HT-29 (cell line): ENCODE measurements at regions not wholly inside any gene's neighbourhood (a gene's known extent, or its start where the extent isn't known, plus 50 kb on each side); places are given as distances from the start of the nearest gene placed in this dataset.
"Not testable (repeated sequence)": the region's sequence is repeated elsewhere in the genome, so short reads cannot be mapped to it uniquely, and the experiment has no call there.

Source experiments
- DNase-seq: peaks from one replicate; pipeline ENCODE4 v3.0.0-alpha.2; 2015; ENCODE audit warnings: low spot score

DNA sequence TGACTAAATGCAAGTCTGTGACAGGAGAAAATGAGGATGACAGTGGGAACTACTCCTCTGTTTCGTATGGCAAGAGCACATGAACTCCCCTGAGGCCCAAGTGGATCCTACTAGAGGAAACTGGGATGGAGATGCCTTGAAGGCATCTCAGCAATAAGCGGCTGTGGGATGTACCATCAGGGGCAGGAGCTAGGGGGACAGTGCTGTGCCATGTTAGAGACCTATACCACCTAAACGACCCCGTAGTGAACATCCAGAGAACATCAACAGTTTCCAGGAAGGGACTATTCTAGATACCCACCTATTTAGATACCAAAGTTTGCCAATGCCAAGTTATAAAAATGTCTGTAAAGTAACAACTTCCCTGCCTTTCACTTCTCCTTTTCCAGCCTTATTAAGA is 860.8 kb upstream of the ACVR2A start:
- no peak for DNase-seq

DNA sequence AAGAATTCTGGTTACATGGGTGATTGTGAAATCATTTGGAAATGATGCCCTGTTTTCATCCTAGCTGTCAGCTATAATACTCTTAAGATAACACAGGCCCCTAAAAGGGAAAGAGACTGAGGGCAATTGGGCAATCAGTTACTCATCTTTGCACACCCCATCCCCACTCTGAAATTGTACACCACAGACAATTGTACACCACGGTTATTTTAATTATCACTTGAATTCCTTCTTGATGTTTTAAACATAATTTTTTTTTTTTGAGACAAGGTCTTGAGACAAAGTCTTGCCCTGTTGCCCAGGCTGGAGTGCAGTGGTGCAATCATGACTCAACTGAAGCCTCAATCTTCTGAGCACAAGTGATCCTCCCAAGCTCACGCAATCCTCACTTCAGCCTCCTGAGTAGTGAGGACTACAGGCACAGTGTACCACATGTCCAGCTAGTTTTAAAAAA is 862.4 kb upstream of the ACVR2A start:
- no peak for DNase-seq

DNA sequence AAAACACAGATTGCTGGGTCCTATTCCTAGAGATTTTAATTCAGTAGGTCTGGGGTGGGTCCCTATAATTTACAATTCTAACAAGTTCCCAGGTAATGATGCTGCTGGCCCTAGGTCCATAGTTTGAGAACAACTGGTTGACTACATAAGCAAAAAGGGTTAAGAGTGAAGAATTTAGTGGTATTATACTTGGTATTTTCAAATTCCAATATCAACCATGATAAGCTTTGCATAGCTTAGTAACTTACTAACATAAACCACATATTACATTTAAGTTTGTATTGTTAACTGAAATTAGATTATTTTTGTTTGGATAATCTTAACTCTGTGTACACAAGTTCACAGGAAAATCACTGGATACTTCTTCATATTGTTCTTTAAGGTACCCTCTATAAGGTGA is 862.9 kb upstream of the ACVR2A start:
- no peak for DNase-seq

DNA sequence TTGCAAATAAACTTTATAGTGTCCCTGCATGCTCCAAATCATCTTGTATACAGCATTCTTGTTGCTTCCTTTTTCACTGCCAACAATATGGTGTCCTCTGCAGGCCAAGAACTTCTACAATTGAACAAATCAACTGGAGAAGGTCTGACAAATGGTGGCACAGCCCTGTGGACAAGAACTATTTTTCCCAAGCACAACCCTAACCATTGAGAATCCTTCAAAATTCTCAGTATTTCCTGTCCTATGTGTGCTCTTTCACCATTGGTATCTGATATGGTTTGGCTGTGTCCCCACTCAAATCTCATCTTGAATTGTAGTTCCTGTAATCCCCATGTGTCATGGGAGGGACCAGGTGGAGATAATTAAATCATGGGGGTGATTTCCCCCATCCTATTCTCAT is 865.1 kb upstream of the ACVR2A start:
- DNase-seq: no peak

DNA sequence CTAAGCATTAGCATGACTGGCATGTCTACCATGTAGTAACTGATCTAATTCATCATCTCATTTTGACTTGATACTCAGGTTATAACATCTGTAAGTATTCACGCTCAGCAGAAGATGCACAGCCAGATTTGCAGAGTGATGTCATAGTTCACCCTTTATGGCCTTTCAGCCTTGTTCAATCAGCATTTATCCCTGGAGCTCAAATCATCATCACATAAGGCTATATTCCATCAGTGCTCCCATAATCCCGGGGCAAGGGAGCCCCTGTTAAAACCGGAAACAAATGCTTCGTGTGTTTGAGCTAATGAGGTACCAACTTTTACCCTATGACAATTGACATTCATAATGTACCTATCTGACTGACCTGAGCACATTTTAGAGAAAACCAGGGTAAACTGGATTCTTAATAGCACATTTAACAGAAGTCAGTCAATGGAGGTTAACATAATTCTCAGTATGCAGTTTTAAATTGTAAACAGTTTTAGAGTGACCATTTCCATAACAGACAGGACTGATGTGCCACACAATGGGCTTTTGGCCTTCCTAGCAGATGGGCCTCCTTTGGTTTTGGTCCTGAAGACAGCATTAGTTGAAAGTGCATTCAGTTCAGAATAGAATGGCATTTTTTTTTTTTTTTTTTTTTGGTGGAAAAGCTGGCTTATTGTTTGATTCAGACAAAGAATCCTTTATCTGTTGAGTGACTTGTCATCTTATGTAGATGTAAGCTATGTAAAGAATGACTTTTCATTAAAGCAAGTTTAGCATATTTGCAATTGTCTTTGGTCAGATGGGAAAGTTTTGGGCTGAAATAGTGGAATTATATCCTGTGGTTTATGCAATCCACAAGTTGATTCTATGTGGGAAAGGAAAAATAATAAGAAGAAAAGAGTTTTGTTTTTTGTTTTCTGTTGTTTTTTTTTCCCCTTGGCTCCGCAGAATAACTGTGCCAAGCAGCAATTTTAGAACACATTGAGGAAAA is 866.0 kb upstream of the ACVR2A start:
- DNase-seq: no peak

DNA sequence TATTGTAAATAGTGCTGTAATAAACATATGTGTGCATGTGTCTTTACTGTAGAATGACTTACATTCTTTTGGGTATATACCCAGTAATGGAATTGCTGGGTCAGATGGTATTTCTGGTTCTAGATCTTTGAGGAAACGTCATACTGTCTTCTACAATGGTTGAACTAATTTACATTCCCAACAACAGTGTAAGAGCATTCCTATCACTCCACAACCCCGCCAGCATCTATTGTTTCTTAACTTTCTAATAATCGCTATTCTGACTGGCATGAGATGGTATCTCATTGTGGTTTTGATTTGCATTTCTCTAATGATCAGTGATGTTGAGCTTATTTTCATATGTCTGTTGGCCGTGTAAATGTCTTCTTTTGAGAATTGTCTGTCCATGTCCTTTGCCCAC is 873.8 kb upstream of the ACVR2A start:
- not testable (repeated sequence) for DNase-seq

DNA sequence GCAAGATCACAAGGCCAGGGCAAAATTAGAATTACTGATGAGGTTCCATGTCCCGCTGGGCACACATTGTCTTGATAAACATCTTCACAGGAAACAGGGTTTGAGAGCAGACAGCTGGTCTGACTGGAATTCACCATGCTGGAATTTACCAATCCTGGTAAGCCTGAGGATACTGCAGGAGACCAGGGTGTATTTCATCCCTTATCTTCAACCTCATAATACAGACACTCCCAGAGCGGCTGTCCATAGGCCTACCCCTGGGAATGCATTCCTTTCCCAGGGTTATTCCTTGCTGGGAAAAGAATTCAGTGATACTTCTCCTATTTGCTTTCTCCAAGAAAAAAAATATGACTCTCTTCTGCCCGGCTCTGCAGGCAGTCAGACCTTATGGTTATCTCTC is 875.1 kb upstream of the ACVR2A start:
- not testable (repeated sequence) for DNase-seq

DNA sequence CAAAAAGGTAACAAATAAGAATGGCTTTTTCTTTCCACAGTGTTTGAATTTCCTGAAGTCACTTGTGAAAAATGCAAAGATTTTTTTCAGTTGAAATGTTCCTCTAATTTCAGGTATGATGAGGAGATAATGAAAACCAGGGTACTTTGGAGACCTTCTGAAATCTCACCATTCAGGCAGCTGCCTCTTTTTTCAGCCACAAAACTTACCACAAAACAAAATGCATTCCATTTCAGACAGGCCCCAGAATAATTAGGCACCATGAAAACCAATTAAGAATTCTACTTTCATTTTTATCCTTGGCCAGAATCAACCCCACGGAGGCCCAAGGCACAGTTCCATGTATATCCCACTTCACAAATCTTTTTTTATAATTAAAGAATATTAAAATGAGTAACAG is 880.3 kb upstream of the ACVR2A start:
- no peak for DNase-seq

DNA sequence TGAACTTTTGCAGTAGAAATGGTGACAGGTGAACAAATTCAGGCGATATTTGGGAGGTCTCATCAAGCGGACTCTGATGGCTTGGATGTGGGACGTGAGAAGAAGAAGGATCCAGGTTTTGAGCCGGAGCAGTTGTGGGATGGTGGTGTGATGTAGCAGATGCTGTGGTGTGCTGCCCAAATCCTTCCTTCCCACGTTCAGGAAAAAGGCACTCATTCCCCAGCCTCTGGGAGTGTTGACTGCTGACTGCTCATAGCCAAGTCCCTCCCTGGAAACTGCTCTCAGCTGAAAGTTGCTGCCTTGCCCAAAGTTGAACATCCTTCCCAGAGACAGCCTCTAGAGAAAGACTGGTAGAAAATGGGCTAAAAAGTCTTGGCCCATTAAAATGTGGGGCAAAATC is 890.3 kb upstream of the ACVR2A start:
- no peak for DNase-seq

DNA sequence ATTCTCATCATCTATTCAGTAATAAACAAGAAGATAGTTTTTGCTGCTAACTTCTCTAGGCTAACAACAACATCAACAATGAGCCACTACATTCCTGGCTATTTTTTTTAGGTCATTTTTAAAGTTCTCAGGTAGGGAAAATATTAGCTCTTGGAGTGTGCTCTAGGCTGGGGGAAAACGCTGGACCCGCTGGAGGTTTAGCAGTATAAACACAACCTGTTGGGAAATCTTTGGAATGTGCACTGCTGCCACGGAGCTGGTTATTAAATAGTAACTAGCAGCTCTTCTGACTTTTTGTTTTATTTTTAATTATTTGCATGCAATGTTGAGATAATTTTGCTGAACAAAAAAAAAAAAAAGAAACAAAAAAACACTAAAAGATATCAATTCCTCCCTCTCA is 892.1 kb upstream of the ACVR2A start:
- no peak for DNase-seq

DNA sequence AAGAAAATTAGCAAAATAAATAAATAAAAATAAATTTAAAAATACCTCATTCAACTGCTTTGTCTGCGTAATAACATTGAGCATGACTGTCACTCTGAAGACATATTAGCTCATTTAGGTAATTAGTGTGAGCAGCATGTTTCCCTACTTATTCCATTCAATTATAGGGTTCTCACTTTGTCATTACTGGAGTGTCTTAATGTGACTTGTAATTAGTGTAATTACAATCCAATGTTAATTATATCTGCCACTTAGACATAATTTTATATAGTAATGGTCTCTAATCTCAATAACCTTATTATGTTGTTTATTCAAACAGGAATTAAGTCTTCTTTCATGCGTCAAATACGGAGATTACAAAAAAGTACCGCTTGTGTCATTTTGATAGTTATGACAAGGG is 893.9 kb upstream of the ACVR2A start:
- no peak for DNase-seq

DNA sequence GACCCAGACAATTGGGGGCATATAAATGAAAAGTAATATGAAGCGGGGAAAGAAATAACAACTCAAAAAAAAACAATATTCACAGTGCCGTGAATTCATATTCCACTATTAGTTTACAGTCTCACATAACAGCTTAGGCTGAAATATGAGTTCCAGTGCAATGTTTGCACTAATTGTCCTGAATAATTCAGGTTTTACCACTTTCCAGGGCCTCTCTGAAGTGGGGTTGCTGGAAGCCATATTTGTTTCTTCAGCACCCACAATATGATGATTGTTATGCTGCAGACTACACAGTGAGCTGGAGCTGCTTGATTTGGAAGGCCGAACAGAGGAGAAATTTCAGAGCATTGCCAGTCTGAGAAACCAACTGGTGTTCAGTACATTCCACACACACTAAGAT is 894.5 kb upstream of the ACVR2A start:
- no peak for DNase-seq

DNA sequence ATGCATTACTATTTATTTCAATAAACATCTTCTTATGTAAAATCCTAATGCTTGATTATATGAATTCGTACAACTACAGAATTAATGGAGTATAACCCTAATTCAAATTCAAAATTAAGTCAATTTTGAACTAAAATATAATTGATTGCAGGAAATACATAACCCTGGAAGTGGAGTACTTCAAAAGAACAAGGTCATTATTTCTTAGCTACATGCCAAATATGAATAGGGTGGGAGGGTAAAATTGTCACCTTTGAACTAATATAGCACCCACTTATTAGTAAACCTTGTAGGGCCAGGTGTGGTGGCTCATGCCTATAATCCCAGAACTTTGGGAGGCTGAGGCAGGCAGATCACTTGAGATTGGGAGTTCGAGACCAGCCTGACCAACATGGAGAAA is 895.4 kb upstream of the ACVR2A start:
- no peak for DNase-seq

DNA sequence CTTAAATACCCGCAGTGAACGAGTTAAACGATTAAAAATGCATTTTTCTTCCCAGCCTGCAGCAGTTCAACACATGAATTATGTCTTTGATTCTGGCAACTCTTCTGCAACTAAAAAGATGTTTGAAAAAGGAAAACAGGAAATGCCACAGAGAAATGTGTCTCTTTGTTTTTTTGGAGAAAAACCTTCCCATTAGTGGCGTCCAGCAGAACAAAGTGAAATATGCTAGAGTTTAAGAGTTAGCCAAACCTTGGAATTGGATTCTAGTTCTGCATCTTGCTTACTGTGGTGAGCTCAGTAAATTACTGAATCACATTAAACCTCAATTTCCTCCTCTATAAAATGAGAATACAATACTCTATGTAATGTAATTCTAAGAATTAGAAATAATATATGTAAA is 900.2 kb upstream of the ACVR2A start:
- DNase-seq: no peak

DNA sequence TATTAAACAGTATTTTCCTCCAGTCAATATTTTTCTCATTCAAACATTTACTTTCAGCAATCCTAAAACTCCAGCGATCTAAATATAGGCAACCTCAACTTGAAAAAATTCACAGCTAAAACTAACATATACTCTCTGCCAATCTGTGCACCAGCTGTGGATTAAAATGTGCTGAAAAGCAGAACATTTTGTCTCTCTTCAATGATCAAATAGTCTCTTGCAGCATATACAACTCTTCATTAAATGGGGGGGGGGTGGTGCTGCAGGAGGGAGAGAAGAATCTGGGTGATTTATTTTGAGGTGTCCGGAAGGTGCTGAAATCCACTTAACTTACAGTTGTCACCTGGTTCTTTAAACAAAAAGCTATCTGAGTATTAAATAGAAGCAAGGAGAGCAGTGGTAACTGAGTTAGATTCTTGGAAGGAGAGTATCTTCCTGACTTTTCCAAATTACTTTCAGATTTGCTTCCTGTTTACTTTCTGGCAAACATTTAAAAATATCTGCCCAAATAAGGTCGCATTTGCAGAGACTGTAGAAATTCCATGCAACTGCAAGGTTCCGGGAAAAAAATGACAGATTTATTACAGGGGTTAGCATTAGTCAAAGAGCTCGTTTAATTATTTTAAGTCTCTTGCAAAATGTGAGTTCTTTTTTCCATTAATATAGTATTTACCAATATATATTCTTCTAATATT is 904.7 kb upstream of the ACVR2A start:
- no peak for DNase-seq

DNA sequence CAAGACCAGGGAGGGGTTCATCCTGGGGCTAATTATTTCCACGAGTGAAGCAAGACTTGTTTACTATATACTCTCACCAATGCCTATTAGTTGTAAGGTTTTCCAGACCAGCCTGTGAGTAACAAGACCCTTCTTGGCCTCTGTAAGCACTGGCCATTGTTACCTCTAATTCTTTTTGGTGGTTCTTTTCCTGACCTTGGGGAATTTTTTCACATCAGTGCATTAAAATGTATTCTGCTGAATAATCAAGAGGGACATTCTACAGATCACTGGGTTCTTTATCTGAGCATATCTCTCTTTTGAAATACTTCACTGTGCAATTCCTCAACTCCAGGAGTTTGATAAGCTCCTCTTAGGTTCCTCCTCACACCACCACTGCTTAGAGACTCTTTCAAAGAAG is 909.9 kb upstream of the ACVR2A start:
- DNase-seq: no peak

DNA sequence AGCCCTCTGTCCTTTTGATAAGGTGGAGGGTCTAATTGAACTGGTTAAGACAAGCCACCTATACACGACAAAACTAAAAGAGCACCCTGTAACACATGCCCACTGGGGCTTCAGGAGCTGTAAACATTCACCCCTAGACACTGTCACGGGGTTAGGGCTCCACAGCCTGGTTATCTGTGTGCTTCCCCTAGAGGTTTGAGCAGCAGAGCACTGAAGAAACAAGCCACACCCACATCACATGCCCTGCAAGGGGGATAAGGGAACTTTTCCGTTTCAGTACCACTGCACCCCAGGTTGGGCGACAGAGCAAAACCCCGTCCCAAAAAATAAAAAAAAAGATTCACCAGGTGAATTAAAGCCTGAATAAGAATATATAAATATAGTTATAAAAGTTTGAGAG is 913.7 kb upstream of the ACVR2A start:
- no peak for DNase-seq

DNA sequence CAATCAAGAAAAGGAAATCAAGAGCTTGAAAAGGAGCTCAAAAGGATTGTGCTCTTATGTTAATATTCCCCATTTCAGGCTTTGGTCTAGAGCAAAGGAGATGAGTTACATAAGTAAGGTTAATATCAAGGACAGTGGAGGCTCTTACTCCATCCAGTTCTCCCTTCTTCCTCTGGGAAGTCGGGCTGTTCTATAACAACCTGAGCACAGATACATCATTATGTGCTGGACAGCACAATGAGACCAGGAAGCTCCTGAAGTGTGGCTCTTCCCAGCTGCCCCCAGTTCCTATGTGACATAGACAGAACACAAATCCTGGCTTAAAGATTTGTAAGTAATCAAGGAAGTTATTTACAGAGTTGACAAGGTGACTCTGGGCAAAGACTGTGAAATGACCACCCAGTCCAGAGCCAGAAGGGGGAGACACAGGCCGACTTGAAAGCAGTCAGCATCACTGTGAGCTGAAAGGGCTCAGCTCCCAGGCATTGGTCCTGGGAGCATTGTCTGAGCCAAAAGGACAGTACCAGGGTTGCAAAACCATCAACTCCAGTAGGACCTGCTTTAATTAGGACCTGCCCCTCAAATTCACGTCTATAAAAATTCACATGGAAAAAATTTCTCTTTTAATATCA is 917.6 kb upstream of the ACVR2A start:
- DNase-seq: peak; percentile 84

DNA sequence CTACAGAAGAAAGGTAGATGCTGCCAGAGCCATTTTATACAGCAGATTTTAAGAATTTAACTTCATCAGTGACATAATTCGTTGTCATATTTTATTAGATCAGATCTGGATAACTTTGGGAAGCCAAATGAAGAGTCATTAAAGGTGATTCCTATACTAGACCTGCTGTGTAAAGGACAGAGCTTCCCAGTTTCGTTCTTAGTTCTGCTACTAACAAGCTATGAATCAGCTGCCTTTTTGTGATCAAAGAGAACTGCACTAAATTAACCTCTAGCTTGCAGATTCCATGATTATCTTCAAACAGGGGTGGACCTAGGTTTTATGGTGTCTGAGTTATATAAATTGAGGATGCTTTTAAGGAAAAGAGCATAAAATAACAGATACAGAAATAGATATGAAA is 926.5 kb upstream of the ACVR2A start:
- DNase-seq: no peak

DNA sequence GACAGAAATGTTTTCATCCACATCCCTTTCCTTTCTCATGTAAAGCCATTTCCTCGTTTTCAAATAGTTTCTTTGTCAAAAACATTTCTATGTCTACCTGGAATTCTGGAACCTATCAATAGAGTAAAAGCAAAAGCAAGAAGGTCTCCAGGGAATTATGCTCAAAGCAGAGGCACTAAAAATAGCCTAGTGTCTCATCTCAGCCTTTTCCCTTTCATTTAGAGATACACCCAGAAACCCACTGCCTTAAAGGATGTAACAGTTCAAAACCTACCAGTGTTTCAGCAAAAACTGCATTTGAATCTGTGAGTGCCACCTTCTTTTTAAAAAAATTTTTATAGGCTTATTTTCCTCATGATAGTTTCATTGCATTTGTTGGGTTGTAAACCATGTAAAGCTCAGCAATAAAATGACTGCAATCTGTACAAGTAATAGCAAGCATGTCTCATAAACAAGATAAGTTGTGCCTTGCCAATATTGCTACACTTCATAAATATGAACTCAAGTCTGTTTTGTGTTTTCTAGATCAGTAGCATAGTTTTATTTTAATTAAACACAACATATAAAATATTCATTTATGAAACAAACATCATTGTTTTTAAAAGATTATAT is 927.3 kb upstream of the ACVR2A start:
- no peak for DNase-seq

DNA sequence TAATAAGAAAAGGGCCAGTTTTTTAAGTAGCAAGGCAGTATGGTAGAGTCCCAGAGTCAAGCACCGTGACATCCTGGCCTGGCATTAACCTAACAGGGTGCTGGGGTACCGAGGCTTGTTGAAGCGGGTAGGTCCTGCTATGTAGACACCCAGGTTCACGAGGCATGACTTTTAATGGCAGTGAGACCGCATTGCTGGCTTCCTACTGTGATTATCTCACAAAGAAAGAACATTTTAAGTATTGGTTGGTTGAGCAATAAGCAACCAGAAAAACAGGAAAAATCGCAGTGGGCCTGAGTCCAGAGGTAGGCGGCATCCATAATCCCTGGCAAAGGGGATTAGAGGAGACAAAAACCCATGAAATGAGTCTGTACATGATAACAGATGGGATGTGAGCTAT is 927.9 kb upstream of the ACVR2A start:
- no peak for DNase-seq

DNA sequence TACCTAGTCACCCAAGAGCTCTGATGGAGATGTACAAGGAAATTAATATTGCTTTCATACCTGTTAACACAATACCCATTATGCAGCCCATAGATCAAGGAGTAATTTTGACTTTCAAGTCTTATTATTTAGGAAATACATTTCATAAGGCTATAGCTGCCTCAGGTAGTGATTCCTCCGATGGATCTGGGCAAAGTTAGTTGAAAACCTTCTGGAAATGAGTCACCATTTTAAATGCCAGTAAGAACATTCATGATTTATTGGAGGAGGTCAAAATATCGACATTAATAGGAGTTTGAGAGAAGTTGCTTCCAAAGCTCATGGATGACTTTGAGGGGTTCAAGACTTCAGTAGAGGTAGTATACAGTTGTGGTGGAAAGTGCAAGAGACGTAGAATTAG is 931.4 kb upstream of the ACVR2A start:
- no peak for DNase-seq
